Left lung (tissue), 4 donors: ENCODE measurements at regions not wholly inside any gene's neighbourhood (a gene's known extent, or its start where the extent isn't known, plus 50 kb on each side); places are given as distances from the start of the nearest gene placed in this dataset.

Experiments used
- ATAC-seq: fragments of 200-7000 bp; cut with Tn5 transposase; one replicate; pipeline ENCODE4 v1.9.1; 2020; ENCODE audit warnings: moderate library complexity
- DNase-seq, 4 donors: peaks; one replicate each; pipeline ENCODE4 v3.0.0-alpha.2; 2013 to 2020
- H3K27ac ChIP-seq, 2 donors: fragments of 200-600 bp; sonication (generic) in 1 of 2; one replicate each; pipeline versions ENCODE4 v1.5.0 to v1.8.0; 2020 to 2021
- H3K27me3 ChIP-seq, 2 donors: fragments of 200-600 bp; sonication (generic) in 1 of 2; one replicate each; pipeline versions ENCODE4 v1.5.0 to v1.8.0; 2020 to 2021
- H3K36me3 ChIP-seq, 2 donors: fragments of 200-600 bp; sonication (generic) in 1 of 2; one replicate each; pipeline versions ENCODE4 v1.5.0 to v1.8.0; 2020 to 2021
- H3K4me1 ChIP-seq, 2 donors: fragments of 200-600 bp; one replicate each; pipeline ENCODE4 v1.8.0; 2021
- H3K4me3 ChIP-seq, 2 donors: fragments of 200-600 bp; sonication (generic) in 1 of 2; one replicate each; pipeline versions ENCODE4 v1.5.0 to v1.8.0; 2020 to 2021; ENCODE audit warnings: mild to moderate bottlenecking in 1 of 2
- H3K9me3 ChIP-seq, 2 donors: fragments of 200-600 bp; sonication (generic) in 1 of 2; one replicate each; pipeline versions ENCODE4 v1.5.0 to v1.8.0; 2020 to 2021
- CTCF ChIP-seq, 2 donors: fragments of 200-600 bp; sonication (generic) in 1 of 2; IDR thresholded peaks; one replicate each; pipeline versions ENCODE4 v1.5.0 to v1.8.0; 2021; ENCODE audit warnings: antibody characterized with exemption in 2 of 2
- intact Hi-C, 2 donors: fragments of 100-400 bp; cut with DNase I; formaldehyde crosslinking; loops; one replicate each; pipeline versions ENCODE4 v1.11.2 to v1.14.2; 2022
- donor health status: DM: no; HTN: yes; CAD: no.
- donor health status: DM: no; HTN: no; CAD: no.

GRCh38 chr1:168394858-168395257 is 114.2 kb downstream of the TBX19 start:
- H3K27me3 ChIP-seq, result no peaks in the 10 kb centered on the region
- H3K4me3 ChIP-seq, result no peak overlapping the region
- no peaks in the 10 kb centered on the region for H3K4me1 ChIP-seq
- DNase-seq (no peak), ATAC-seq (no peak)
- H3K36me3 ChIP-seq, result no peaks in the 10 kb centered on the region
- no peaks in the 10 kb centered on the region for H3K9me3 ChIP-seq
- no peak for TF ChIP-seq CTCF (IDR thresholded peaks at IDR 0.05)
- no peak overlapping the region for H3K27ac ChIP-seq
- intact Hi-C loops, result no loop called here

DNA sequence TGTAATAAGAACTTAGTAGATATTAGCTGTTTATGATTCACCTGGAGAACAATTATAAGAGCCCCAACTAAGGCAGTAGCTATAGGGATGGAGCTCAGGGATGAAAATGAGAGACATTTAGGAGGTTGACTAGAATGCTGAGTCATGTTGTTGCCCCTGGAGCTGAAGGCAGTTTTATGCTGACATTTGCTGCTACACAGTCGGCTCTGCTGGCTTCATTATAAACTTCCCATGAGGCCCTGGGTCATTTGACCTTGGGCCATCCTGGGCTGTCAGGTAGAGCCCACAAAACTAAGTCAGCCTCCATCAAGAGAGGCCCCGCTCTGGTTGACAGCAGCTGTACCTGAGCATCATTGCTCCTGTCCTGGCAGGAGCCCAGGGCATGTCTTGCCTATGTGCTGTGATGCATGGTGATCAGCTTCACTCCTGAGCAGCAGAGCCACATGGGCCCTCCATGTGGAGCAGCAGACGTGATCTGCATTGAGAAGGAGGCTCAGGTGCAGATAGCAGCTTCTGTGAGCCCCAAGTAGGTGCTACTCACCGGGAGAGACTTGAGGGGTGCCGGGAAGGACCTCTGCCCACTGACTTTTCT is 112.4 kb downstream of the TBX19 start:
- no peak overlapping the region for H3K4me3 ChIP-seq

DNA sequence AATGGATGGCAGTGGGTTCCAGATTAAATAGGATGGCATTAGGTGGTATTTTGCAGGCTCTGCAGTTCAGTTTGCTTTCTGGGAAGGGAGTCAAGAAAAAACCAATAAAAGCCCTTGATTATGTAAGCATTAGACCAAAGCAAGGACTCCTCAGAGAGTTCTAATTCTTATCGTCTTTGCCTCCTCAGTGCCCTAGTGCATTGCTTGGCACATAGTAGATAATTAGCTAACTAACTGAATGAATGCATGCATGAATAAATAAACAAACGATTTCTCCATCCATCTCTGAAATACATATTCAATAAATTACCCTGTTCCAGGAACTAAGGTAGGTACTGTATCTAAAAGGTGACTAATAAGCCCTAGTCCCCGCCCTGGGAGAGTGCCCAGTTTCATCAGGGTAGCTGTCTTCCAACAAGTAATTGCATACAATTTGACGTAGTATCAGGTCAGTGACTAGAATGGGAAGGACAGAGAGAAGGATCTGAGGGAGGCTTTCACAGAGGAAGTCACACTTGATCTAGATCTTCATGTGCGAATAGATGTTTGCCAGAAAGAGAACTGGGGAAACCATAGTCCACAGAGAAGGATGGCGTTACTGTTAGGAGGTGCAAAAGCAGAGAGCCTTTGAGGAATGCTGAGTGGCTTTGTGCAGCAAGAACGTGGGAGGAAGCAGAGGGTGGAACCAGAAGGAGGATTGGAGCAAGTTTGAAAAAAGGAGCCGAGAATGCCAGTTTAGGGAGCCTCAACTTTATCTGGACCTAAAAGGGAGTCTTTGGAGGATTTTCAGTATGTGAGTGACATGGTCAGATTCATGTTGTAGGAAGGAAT is 111.4 kb downstream of the TBX19 start:
- no peaks in the 10 kb centered on the region for H3K9me3 ChIP-seq
- peaks cover 0 to 3% of the 10 kb centered on the region in 2 donors for H3K27me3 ChIP-seq
- DNase-seq (no peak), ATAC-seq (no peak)
- intact Hi-C loops, result no loop called here
- no peak overlapping the region for H3K4me3 ChIP-seq
- H3K27ac ChIP-seq, result no peak overlapping the region
- TF ChIP-seq CTCF (IDR thresholded peaks at IDR 0.05), result no peak
- no peaks in the 10 kb centered on the region for H3K4me1 ChIP-seq
- no peaks in the 10 kb centered on the region for H3K36me3 ChIP-seq

More for the DNA sequence above, 112.4 kb downstream of the TBX19 start:
- H3K27ac ChIP-seq, result no peak overlapping the region
- H3K36me3 ChIP-seq, result no peaks in the 10 kb centered on the region
- TF ChIP-seq CTCF (IDR thresholded peaks at IDR 0.05), result no peak
- H3K27me3 ChIP-seq, result no peaks in the 10 kb centered on the region
- ATAC-seq (no peak), DNase-seq (no peak)
- intact Hi-C loops, result no loop called here
- H3K4me1 ChIP-seq, result no peaks in the 10 kb centered on the region
- H3K9me3 ChIP-seq, result no peaks in the 10 kb centered on the region

- Histone ChIP-seq H3K27me3 (peaks cover 0 to 9% of the 10 kb centered on the region in 2 donors), H3K9me3 (no peaks in the 10 kb centered on the region), H3K27ac (no peak overlapping the region), H3K36me3 (no peaks in the 10 kb centered on the region), H3K4me1 (no peaks in the 10 kb centered on the region), H3K4me3 (no peak overlapping the region)
- intact Hi-C loops, result no loop called here
- no peak for ATAC-seq
- DNase-seq, result no peak
- TF ChIP-seq CTCF (IDR thresholded peaks at IDR 0.05), result no peak
Measured at GRCh38 chr1:168390271-168390670, 109.6 kb downstream of the TBX19 start.
